ENCODE measurements at regions not wholly inside any gene's neighbourhood (a gene's known extent, or its start where the extent isn't known, plus 50 kb on each side); places are given as distances from the start of the nearest gene placed in this dataset.

- no peak for DNase-seq
Measured at GRCh38 chr20:56976336-56976735, 290.1 kb downstream of the BMP7 start.

- DNase-seq = no peak
Measured at GRCh38 chr20:56978475-56978874, 288.0 kb downstream of the BMP7 start.

GRCh38 chr20:56979125-56979524 is 287.3 kb downstream of the BMP7 start:
- no peak for DNase-seq

GRCh38 chr20:56981301-56981700 is 285.1 kb downstream of the BMP7 start:
- no peak for DNase-seq

GRCh38 chr20:56983813-56984212 is 282.6 kb downstream of the BMP7 start:
- DNase-seq = no peak

- no peak for DNase-seq
Measured at GRCh38 chr20:56985066-56985685, 281.3 kb downstream of the BMP7 start.

GRCh38 chr20:56986476-56986875 is 280.0 kb downstream of the BMP7 start:
- no peak for DNase-seq

GRCh38 chr20:56986931-56987720 is 279.3 kb downstream of the BMP7 start:
- DNase-seq = no peak

GRCh38 chr20:56987986-56988385 is 278.5 kb downstream of the BMP7 start:
- DNase-seq = no peak

GRCh38 chr20:56988446-56988845 is 278.0 kb downstream of the BMP7 start:
- DNase-seq = no peak

GRCh38 chr20:56989516-56989915 is 276.9 kb downstream of the BMP7 start:
- no peak for DNase-seq

GRCh38 chr20:56993020-56993559 is 273.4 kb downstream of the BMP7 start:
- no peak for DNase-seq

- no peak for DNase-seq
Measured at GRCh38 chr20:56994006-56994405, 272.4 kb downstream of the BMP7 start.

GRCh38 chr20:56995149-56995548 is 271.3 kb downstream of the BMP7 start:
- no peak for DNase-seq

GRCh38 chr20:56995635-56996075 is 270.8 kb downstream of the BMP7 start:
- no peak for DNase-seq

- no peak for DNase-seq
Measured at GRCh38 chr20:56996533-56996932, 269.9 kb downstream of the BMP7 start.

- no peak for DNase-seq
Measured at GRCh38 chr20:56998438-56998837, 268.0 kb downstream of the BMP7 start.

- peak; percentile 44 for DNase-seq
Measured at GRCh38 chr20:57000441-57000968, 265.9 kb downstream of the BMP7 start.

GRCh38 chr20:57001126-57001767 is 265.2 kb downstream of the BMP7 start:
- no peak for DNase-seq

GRCh38 chr20:57002066-57002570 is 264.3 kb downstream of the BMP7 start:
- DNase-seq = no peak

- DNase-seq = no peak
Measured at GRCh38 chr20:57003012-57003411, 263.4 kb downstream of the BMP7 start.

- DNase-seq = no peak
Measured at GRCh38 chr20:57004416-57004815, 262.0 kb downstream of the BMP7 start.

Measured in MV-4-11 (cell line).